SH-SY5Y (cell line): ENCODE measurements at regions not wholly inside any gene's neighbourhood (a gene's known extent, or its start where the extent isn't known, plus 50 kb on each side); places are given as distances from the start of the nearest gene placed in this dataset.

Source experiments
- GATA2 ChIP-seq: IDR thresholded peaks from 2 replicates; pipeline ENCODE4 v1.6.1; 2011; ENCODE audit warnings: mild to moderate bottlenecking, low read depth, low read length
- GATA3 ChIP-seq: IDR thresholded peaks from 2 replicates; pipeline ENCODE4 v1.6.1; 2011; ENCODE audit warnings: low read depth, mild to moderate bottlenecking, low read length, moderate library complexity

GRCh38 chr2:212940816-212941215, 210.6 kb downstream of the IKZF2 start:
- TF ChIP-seq GATA2: no peak
- no peak for TF ChIP-seq GATA3
